ENCODE measurements at regions not wholly inside any gene's neighbourhood (a gene's known extent, or its start where the extent isn't known, plus 50 kb on each side); places are given as distances from the start of the nearest gene placed in this dataset.

DNA sequence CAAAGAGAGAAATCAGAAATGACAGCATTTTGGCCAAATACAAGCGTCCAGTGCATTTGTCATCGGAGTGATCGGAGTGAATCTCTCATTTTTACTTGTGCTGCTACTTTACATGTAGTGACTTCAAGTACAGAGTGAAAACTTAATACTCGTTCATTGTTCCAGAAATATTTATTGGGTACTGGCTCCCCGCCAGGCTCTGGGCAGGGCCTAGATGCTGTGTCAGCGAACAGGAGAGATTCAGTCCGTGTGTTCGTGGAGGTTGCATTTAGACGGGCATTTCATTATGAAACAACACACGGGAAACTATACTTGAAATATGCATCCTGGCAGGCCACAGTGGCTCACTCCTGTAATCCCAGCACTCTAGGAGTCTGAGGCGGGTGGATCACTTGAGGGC lies 727.2 kb upstream of the RBFOX1 start:
- TF ChIP-seq, protein P1, sequence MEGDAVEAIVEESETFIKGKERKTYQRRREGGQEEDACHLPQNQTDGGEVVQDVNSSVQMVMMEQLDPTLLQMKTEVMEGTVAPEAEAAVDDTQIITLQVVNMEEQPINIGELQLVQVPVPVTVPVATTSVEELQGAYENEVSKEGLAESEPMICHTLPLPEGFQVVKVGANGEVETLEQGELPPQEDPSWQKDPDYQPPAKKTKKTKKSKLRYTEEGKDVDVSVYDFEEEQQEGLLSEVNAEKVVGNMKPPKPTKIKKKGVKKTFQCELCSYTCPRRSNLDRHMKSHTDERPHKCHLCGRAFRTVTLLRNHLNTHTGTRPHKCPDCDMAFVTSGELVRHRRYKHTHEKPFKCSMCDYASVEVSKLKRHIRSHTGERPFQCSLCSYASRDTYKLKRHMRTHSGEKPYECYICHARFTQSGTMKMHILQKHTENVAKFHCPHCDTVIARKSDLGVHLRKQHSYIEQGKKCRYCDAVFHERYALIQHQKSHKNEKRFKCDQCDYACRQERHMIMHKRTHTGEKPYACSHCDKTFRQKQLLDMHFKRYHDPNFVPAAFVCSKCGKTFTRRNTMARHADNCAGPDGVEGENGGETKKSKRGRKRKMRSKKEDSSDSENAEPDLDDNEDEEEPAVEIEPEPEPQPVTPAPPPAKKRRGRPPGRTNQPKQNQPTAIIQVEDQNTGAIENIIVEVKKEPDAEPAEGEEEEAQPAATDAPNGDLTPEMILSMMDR (IDR thresholded peaks at IDR 0.05) = no peak
- TF ChIP-seq POLR2A (IDR thresholded peaks at IDR 0.05) = no peak

Data from uterus (tissue), 2 donors.